DND-41 (cell line): ENCODE measurements at regions not wholly inside any gene's neighbourhood (a gene's known extent, or its start where the extent isn't known, plus 50 kb on each side); places are given as distances from the start of the nearest gene placed in this dataset.

Experiments used
- ATAC-seq: fragments of 200-7000 bp; cut with Tn5 transposase; 3 replicates; pipeline ENCODE4 v1.9.1; 2021; ENCODE audit warnings: low read depth; ENCODE audit not compliant: insufficient read depth
- DNase-seq: peaks from one replicate; pipeline ENCODE4 v3.0.0-alpha.2; 2020
- H2AFZ ChIP-seq: 2 replicates; pipeline ENCODE4 v1.6.0; 2012; ENCODE audit warnings: low read depth, low read length
- H3K27ac ChIP-seq: 2 replicates; pipeline ENCODE4 v1.5.1; 2012; ENCODE audit warnings: low read length, inconsistent platforms
- H3K27me3 ChIP-seq: fragments of 200-600 bp; sonication (generic); 2 replicates; pipeline ENCODE4 v1.6.0; 2012; ENCODE audit warnings: low read length, mild to moderate bottlenecking, inconsistent platforms; ENCODE audit not compliant: insufficient read depth, poor library complexity
- H3K36me3 ChIP-seq: 2 replicates; pipeline ENCODE4 v1.5.1; 2012; ENCODE audit warnings: low read length, inconsistent platforms; ENCODE audit not compliant: insufficient read depth
- H3K4me1 ChIP-seq: 2 replicates; pipeline ENCODE4 v1.5.1; 2012; ENCODE audit warnings: mild to moderate bottlenecking, low read length; ENCODE audit not compliant: insufficient read depth
- H3K4me2 ChIP-seq: 2 replicates; pipeline ENCODE4 v1.6.0; 2012; ENCODE audit warnings: mild to moderate bottlenecking, moderate library complexity, low read length, inconsistent platforms; ENCODE audit not compliant: insufficient read depth
- H3K4me3 ChIP-seq, 2 experiments: fragments of 200-600 bp in 1 of 2; shearing (Covaris generic) in 1 of 2; 2 replicates each; pipeline ENCODE4 v1.5.1; 2012 to 2016; ENCODE audit warnings: inconsistent platforms in 2 of 2, low read length in 2 of 2, mild to moderate bottlenecking in 2 of 2, low read depth in 1 of 2, moderate library complexity in 1 of 2
- H3K79me2 ChIP-seq: 2 replicates; pipeline ENCODE4 v1.6.0; 2012; ENCODE audit warnings: low read length, inconsistent platforms; ENCODE audit not compliant: insufficient read depth
- H3K9ac ChIP-seq: 2 replicates; pipeline ENCODE4 v1.6.0; 2012; ENCODE audit warnings: low read depth, mild to moderate bottlenecking, inconsistent platforms, low read length, moderate library complexity
- H3K9me3 ChIP-seq: 2 replicates; pipeline ENCODE4 v1.5.1; 2012; ENCODE audit warnings: low read length, moderate library complexity, mild to moderate bottlenecking, inconsistent platforms; ENCODE audit not compliant: insufficient read depth, severe bottlenecking
- H4K20me1 ChIP-seq: 2 replicates; pipeline ENCODE4 v1.6.0; 2012; ENCODE audit warnings: low read length; ENCODE audit not compliant: insufficient read depth
- CTCF ChIP-seq: IDR thresholded peaks from 2 replicates; pipeline ENCODE4 v1.5.1; 2012; ENCODE audit warnings: borderline replicate concordance, low read length, moderate library complexity, mild to moderate bottlenecking; ENCODE audit not compliant: poor library complexity, severe bottlenecking; ENCODE audit errors: extremely low read depth
- EZH2 ChIP-seq: IDR thresholded peaks from 3 replicates; pipeline ENCODE4 v1.6.1; 2012; ENCODE audit warnings: borderline replicate concordance, low read depth, mild to moderate bottlenecking, moderate library complexity, low read length, inconsistent platforms; ENCODE audit not compliant: severe bottlenecking

- Histone ChIP-seq H4K20me1 (no peaks in the 10 kb centered on the region), H3K79me2 (no peaks in the 10 kb centered on the region), H3K4me2 (no peak overlapping the region), H3K9me3 (no peaks in the 10 kb centered on the region), H2AFZ (no peak overlapping the region), H3K4me3 (no peak overlapping the region), H3K36me3 (no peaks in the 10 kb centered on the region), H3K27me3 (no peaks in the 10 kb centered on the region), H3K9ac (no peak overlapping the region), H3K4me1 (no peaks in the 10 kb centered on the region), H3K27ac (no peak overlapping the region)
- no peak for DNase-seq
- no peak for TF ChIP-seq CTCF
- no peak for TF ChIP-seq EZH2
- no peak for ATAC-seq
Measured at GRCh38 chr10:62577666-62578291, 203.6 kb downstream of the ZNF365 start.

GRCh38 chr10:62578301-62578700 lies 204.1 kb downstream of the ZNF365 start:
- no peaks in the 10 kb centered on the region for H3K79me2 ChIP-seq
- H3K27ac ChIP-seq, result no peak overlapping the region
- H2AFZ ChIP-seq, result no peak overlapping the region
- TF ChIP-seq CTCF, result no peak
- TF ChIP-seq EZH2, result no peak
- no peak overlapping the region for H3K9ac ChIP-seq
- H3K9me3 ChIP-seq, result no peaks in the 10 kb centered on the region
- no peaks in the 10 kb centered on the region for H3K36me3 ChIP-seq
- H3K4me2 ChIP-seq, result no peak overlapping the region
- DNase-seq (no peak), ATAC-seq (no peak)
- no peaks in the 10 kb centered on the region for H3K4me1 ChIP-seq
- H3K4me3 ChIP-seq, result no peak overlapping the region
- H3K27me3 ChIP-seq, result no peaks in the 10 kb centered on the region
- no peaks in the 10 kb centered on the region for H4K20me1 ChIP-seq

- DNase-seq, result no peak
- H3K27ac ChIP-seq, result no peak overlapping the region
- no peaks in the 10 kb centered on the region for H3K79me2 ChIP-seq
- no peaks in the 10 kb centered on the region for H4K20me1 ChIP-seq
- no peaks in the 10 kb centered on the region for H3K4me1 ChIP-seq
- H3K9me3 ChIP-seq, result no peaks in the 10 kb centered on the region
- H3K9ac ChIP-seq, result no peak overlapping the region
- TF ChIP-seq EZH2, result no peak
- no peak for TF ChIP-seq CTCF
- H3K27me3 ChIP-seq, result no peaks in the 10 kb centered on the region
- H3K4me3 ChIP-seq, result no peak overlapping the region
- no peak overlapping the region for H3K4me2 ChIP-seq
- no peaks in the 10 kb centered on the region for H3K36me3 ChIP-seq
- no peak for ATAC-seq
- no peak overlapping the region for H2AFZ ChIP-seq
Measured at GRCh38 chr10:62578916-62579315, 204.7 kb downstream of the ZNF365 start.
